Endothelial cell of hepatic sinusoid (primary cell): ENCODE measurements at regions not wholly inside any gene's neighbourhood (a gene's known extent, or its start where the extent isn't known, plus 50 kb on each side); places are given as distances from the start of the nearest gene placed in this dataset.
"Not testable (repeated sequence)": the region's sequence is repeated elsewhere in the genome, so short reads cannot be mapped to it uniquely, and the experiment has no call there.

Source experiments
- in situ Hi-C: cut with HindIII; loops from 2 replicates; pipeline ENCODE4 v1.10.0; 2017; ENCODE audit warnings: low sequenced_read_pairs

GRCh38 chr5:120194650-120195049 is 269.4 kb upstream of the PRR16 start:
- in situ Hi-C loops = not testable (repeated sequence)

- in situ Hi-C loops = no loop called here
These were observed 264.5 kb upstream of the PRR16 start for GRCh38 chr5:120199559-120199958.

- in situ Hi-C loops = no loop called here
These were observed 257.0 kb upstream of the PRR16 start for GRCh38 chr5:120207129-120207528.

GRCh38 chr5:120217001-120217400 is 247.1 kb upstream of the PRR16 start:
- in situ Hi-C loops = no loop called here

- in situ Hi-C loops = no loop called here
These were observed 244.1 kb upstream of the PRR16 start for GRCh38 chr5:120219988-120220387.

- in situ Hi-C loops = no loop called here
These were observed 238.6 kb upstream of the PRR16 start for GRCh38 chr5:120225524-120225923.

- in situ Hi-C loops = no loop called here
These were observed 235.7 kb upstream of the PRR16 start for GRCh38 chr5:120228262-120229031.

GRCh38 chr5:120229036-120229435 is 235.1 kb upstream of the PRR16 start:
- in situ Hi-C loops = no loop called here

GRCh38 chr5:120231563-120231962 is 232.5 kb upstream of the PRR16 start:
- in situ Hi-C loops = no loop called here

- in situ Hi-C loops = no loop called here
These were observed 227.7 kb upstream of the PRR16 start for GRCh38 chr5:120236360-120236759.

- in situ Hi-C loops = no loop called here
These were observed 225.0 kb upstream of the PRR16 start for GRCh38 chr5:120239086-120239485.

- in situ Hi-C loops = no loop called here
These were observed 223.4 kb upstream of the PRR16 start for GRCh38 chr5:120240706-120241105.

GRCh38 chr5:120241400-120241799 is 222.7 kb upstream of the PRR16 start:
- in situ Hi-C loops = no loop called here

GRCh38 chr5:120251898-120252297 is 212.2 kb upstream of the PRR16 start:
- in situ Hi-C loops = no loop called here

GRCh38 chr5:120252839-120253238 is 211.3 kb upstream of the PRR16 start:
- in situ Hi-C loops = no loop called here

- in situ Hi-C loops = no loop called here
These were observed 209.7 kb upstream of the PRR16 start for GRCh38 chr5:120254385-120254784.

GRCh38 chr5:120255214-120255613 is 208.9 kb upstream of the PRR16 start:
- in situ Hi-C loops = no loop called here

- in situ Hi-C loops = no loop called here
These were observed 207.7 kb upstream of the PRR16 start for GRCh38 chr5:120256376-120256775.

- in situ Hi-C loops = no loop called here
These were observed 206.6 kb upstream of the PRR16 start for GRCh38 chr5:120257358-120257971.

- in situ Hi-C loops = no loop called here
These were observed 206.0 kb upstream of the PRR16 start for GRCh38 chr5:120258123-120258522.

- in situ Hi-C loops = no loop called here
These were observed 203.4 kb upstream of the PRR16 start for GRCh38 chr5:120260651-120261050.

GRCh38 chr5:120270498-120270897 is 193.6 kb upstream of the PRR16 start:
- in situ Hi-C loops = no loop called here

- in situ Hi-C loops = no loop called here
These were observed 170.3 kb upstream of the PRR16 start for GRCh38 chr5:120293796-120294195.
